ENCODE measurements at regions not wholly inside any gene's neighbourhood (a gene's known extent, or its start where the extent isn't known, plus 50 kb on each side); places are given as distances from the start of the nearest gene placed in this dataset.
"Not testable (repeated sequence)": the region's sequence is repeated elsewhere in the genome, so short reads cannot be mapped to it uniquely, and the experiment has no call there.

- ChIA-PET CTCF (no interaction called here), POLR2A (no interaction called here)
- no peaks in the 10 kb centered on the region for H3K36me3 ChIP-seq (ENCODE audit: control insufficient read depth, insufficient read depth, low read length)
- H3K9me3 ChIP-seq (ENCODE audit: control insufficient read depth, insufficient read depth, low read depth, low read length): no peaks in the 10 kb centered on the region
- in situ Hi-C loops (cut with HindIII; ENCODE audit: low pct_unique_long_range_greater_than_20kb, low sequenced_read_pairs): no loop called here
- no peak overlapping the region for H3K4me3 ChIP-seq (ENCODE audit: low read depth in 2 of 2, low read length in 2 of 2)
- TF ChIP-seq SIN3A (IDR thresholded peaks at IDR 0.05; ENCODE audit: borderline replicate concordance, insufficient read depth, low read depth, low read length) (no peak), REST (IDR thresholded peaks at IDR 0.05; ENCODE audit: insufficient read depth in 1 of 2, low read depth in 2 of 2, low read length in 1 of 2) (no peak), TCF7L2 (IDR thresholded peaks at IDR 0.05; ENCODE audit: low read depth, low read length) (no peak), POLR2AphosphoS5 (IDR thresholded peaks at IDR 0.05; ENCODE audit: low read depth, low read length) (no peak), CTCF (IDR thresholded peaks at IDR 0.05) (no peak)
- DNase-seq (ENCODE audit: low read depth, low spot score): no peak
- H3K27ac ChIP-seq (ENCODE audit: low read length): no peak overlapping the region
- BruUV-seq (replicated peaks): no TSS peak
- no peaks in the 10 kb centered on the region for H3K4me1 ChIP-seq (ENCODE audit: control insufficient read depth, insufficient read depth, low read length)
- ATAC-seq: no peak
- intact Hi-C loops (cut with micrococcal nuclease; ENCODE audit: unreplicated experiment): no loop called here
- H3K27me3 ChIP-seq (ENCODE audit: control insufficient read depth, insufficient read depth, low read length): no peaks in the 10 kb centered on the region
Observed at GRCh38 chr1:192496369-192497056, 79.1 kb upstream of the RGS1 start.

GRCh38 chr1:192497214-192497794 is 78.3 kb upstream of the RGS1 start:
- BruUV-seq (replicated peaks): no TSS peak
- TF ChIP-seq CTCF (IDR thresholded peaks at IDR 0.05): no peak
- no peak for TF ChIP-seq POLR2AphosphoS5 (IDR thresholded peaks at IDR 0.05; ENCODE audit: low read depth, low read length)
- TF ChIP-seq TCF7L2 (IDR thresholded peaks at IDR 0.05; ENCODE audit: low read depth, low read length): no peak
- no peak for TF ChIP-seq SIN3A (IDR thresholded peaks at IDR 0.05; ENCODE audit: borderline replicate concordance, insufficient read depth, low read depth, low read length)
- no peak for TF ChIP-seq REST (IDR thresholded peaks at IDR 0.05; ENCODE audit: insufficient read depth in 1 of 2, low read depth in 2 of 2, low read length in 1 of 2)
- ATAC-seq (no peak), DNase-seq (ENCODE audit: low read depth, low spot score) (no peak)
- no peaks in the 10 kb centered on the region for H3K36me3 ChIP-seq (ENCODE audit: control insufficient read depth, insufficient read depth, low read length)
- ChIA-PET CTCF (no interaction called here), POLR2A (no interaction called here)
- H3K27me3 ChIP-seq (ENCODE audit: control insufficient read depth, insufficient read depth, low read length): no peaks in the 10 kb centered on the region
- no peaks in the 10 kb centered on the region for H3K9me3 ChIP-seq (ENCODE audit: control insufficient read depth, insufficient read depth, low read depth, low read length)
- H3K27ac ChIP-seq (ENCODE audit: low read length): no peak overlapping the region
- no peaks in the 10 kb centered on the region for H3K4me1 ChIP-seq (ENCODE audit: control insufficient read depth, insufficient read depth, low read length)
- intact Hi-C loops (cut with micrococcal nuclease; ENCODE audit: unreplicated experiment) (no loop called here), in situ Hi-C loops (cut with HindIII; ENCODE audit: low pct_unique_long_range_greater_than_20kb, low sequenced_read_pairs) (no loop called here)
- H3K4me3 ChIP-seq (ENCODE audit: low read depth in 2 of 2, low read length in 2 of 2): no peak overlapping the region

- H3K27me3 ChIP-seq (ENCODE audit: control insufficient read depth, insufficient read depth, low read length); in situ Hi-C loops (cut with HindIII; ENCODE audit: low pct_unique_long_range_greater_than_20kb, low sequenced_read_pairs); intact Hi-C loops (cut with micrococcal nuclease; ENCODE audit: unreplicated experiment); BruUV-seq (replicated peaks); H3K4me3 ChIP-seq (ENCODE audit: low read depth in 2 of 2, low read length in 2 of 2); ATAC-seq; POLR2A ChIA-PET; H3K27ac ChIP-seq (ENCODE audit: low read length); H3K9me3 ChIP-seq (ENCODE audit: control insufficient read depth, insufficient read depth, low read depth, low read length); H3K36me3 ChIP-seq (ENCODE audit: control insufficient read depth, insufficient read depth, low read length); DNase-seq (ENCODE audit: low read depth, low spot score); H3K4me1 ChIP-seq (ENCODE audit: control insufficient read depth, insufficient read depth, low read length); CTCF ChIA-PET: not testable (repeated sequence)
Observed at GRCh38 chr1:192498092-192498491, 77.5 kb upstream of the RGS1 start.
